Gastrocnemius medialis (tissue), 4 donors: ENCODE measurements at regions not wholly inside any gene's neighbourhood (a gene's known extent, or its start where the extent isn't known, plus 50 kb on each side); places are given as distances from the start of the nearest gene placed in this dataset.

ENCODE experiments used
- ATAC-seq, 2 donors: fragments of 150-250 bp; one replicate each; pipeline ENCODE4 v1.9.1; 2016
- DNase-seq, 2 donors: peaks; one replicate each; pipeline ENCODE4 v3.0.0-alpha.2; 2019
- H3K27ac ChIP-seq, 4 donors: fragments of 200-600 bp; sonication (generic); 1 replicate in 1 of 4; 2 replicates in 3 of 4; pipeline ENCODE4 v1.5.1; 2016 to 2018; ENCODE audit warnings: mild to moderate bottlenecking in 2 of 4, moderate library complexity in 1 of 4
- H3K27me3 ChIP-seq, 3 donors: fragments of 200-600 bp; sonication (generic) in 2 of 3; 1 replicate in 1 of 3; 2 replicates in 2 of 3; pipeline versions ENCODE4 v1.5.1 to v1.6.0; 2016 to 2019; ENCODE audit warnings: mild to moderate bottlenecking in 1 of 3, moderate library complexity in 1 of 3
- H3K36me3 ChIP-seq, 2 donors: fragments of 200-600 bp; sonication (generic) in 1 of 2; one replicate each; pipeline ENCODE4 v1.5.1; 2017 to 2018
- H3K4me1 ChIP-seq, 2 donors: fragments of 200-600 bp; sonication (generic) in 1 of 2; one replicate each; pipeline ENCODE4 v1.5.1; 2016 to 2017; ENCODE audit warnings: mild to moderate bottlenecking in 2 of 2
- H3K4me3 ChIP-seq, 4 donors: fragments of 200-600 bp; sonication (generic) in 3 of 4; 1 replicate in 1 of 4; 2 replicates in 3 of 4; pipeline ENCODE4 v1.5.1; 2016 to 2019; ENCODE audit warnings: mild to moderate bottlenecking in 2 of 4
- H3K9me3 ChIP-seq, 3 donors: fragments of 200-600 bp; sonication (generic) in 2 of 3; 1 replicate in 1 of 3; 2 replicates in 2 of 3; pipeline ENCODE4 v1.5.1; 2016 to 2019
- CTCF ChIP-seq, 5 experiments: fragments of 450-650 bp in 3 of 5; fragments of 200-600 bp in 2 of 5; sonication (generic) in 2 of 5; IDR thresholded peaks in 4 of 5; conservative IDR thresholded peaks in 1 of 5; 1 replicate in 4 of 5; 2 replicates in 1 of 5; pipeline ENCODE4 v1.5.1; 2016 to 2019; ENCODE audit warnings: antibody characterized with exemption in 5 of 5, mild to moderate bottlenecking in 3 of 5, moderate library complexity in 3 of 5
- POLR2A ChIP-seq, 2 donors: fragments of 450-650 bp; IDR thresholded peaks; one replicate each; pipeline ENCODE4 v1.6.1; 2017; ENCODE audit warnings: antibody characterized with exemption in 2 of 2, mild to moderate bottlenecking in 2 of 2, moderate library complexity in 2 of 2
- in situ Hi-C, 4 donors: fragments of 200-750 bp; cut with MboI; loops; one replicate each; pipeline versions ENCODE4 v1.15.0 to v1.8.0; 2017; ENCODE audit warnings: low sequenced_read_pairs in 4 of 4
- intact Hi-C: fragments of 100-400 bp; cut with DNase I; formaldehyde crosslinking; loops from one replicate; pipeline ENCODE4 v1.15.1; 2023; ENCODE audit warnings: low total_unique reads

- Histone ChIP-seq H3K4me3 (no peak overlapping the region), H3K36me3 (no peaks in the 10 kb centered on the region), H3K27me3 (no peaks in the 10 kb centered on the region), H3K4me1 (no peaks in the 10 kb centered on the region), H3K27ac (no peak overlapping the region), H3K9me3 (no peaks in the 10 kb centered on the region)
- intact Hi-C loops, result no loop called here
- in situ Hi-C loops, result loop anchor here in 2 of 4 donors (10.0 to 25.0 kb wide), 2 partner anchors 1072 to 1075 kb away; no protein-coding TSS in a partner anchor
- no peak for TF ChIP-seq CTCF (IDR thresholded peaks at IDR 0.05 in 4 of 5, conservative IDR thresholded peaks at IDR 0.05 in 1 of 5)
- no peak for TF ChIP-seq POLR2A (IDR thresholded peaks at IDR 0.05)
- ATAC-seq (no peak), DNase-seq (no peak)
Observed at GRCh38 chr20:40959325-40960092, 69.1 kb upstream of the TOP1 start.

- no peaks in the 10 kb centered on the region for H3K9me3 ChIP-seq
- intact Hi-C loops, result no loop called here
- no peak for DNase-seq
- H3K27me3 ChIP-seq, result no peaks in the 10 kb centered on the region
- H3K4me1 ChIP-seq, result no peaks in the 10 kb centered on the region
- H3K27ac ChIP-seq, result no peak overlapping the region
- in situ Hi-C loops, result loop anchor here in 2 of 4 donors (10.0 to 25.0 kb wide), 2 partner anchors 1073 to 1075 kb away; no protein-coding TSS in a partner anchor
- H3K36me3 ChIP-seq, result no peaks in the 10 kb centered on the region
- no peak for TF ChIP-seq POLR2A (IDR thresholded peaks at IDR 0.05)
- TF ChIP-seq CTCF (IDR thresholded peaks at IDR 0.05 in 4 of 5, conservative IDR thresholded peaks at IDR 0.05 in 1 of 5), result no peak
- no peak overlapping the region for H3K4me3 ChIP-seq
- no peak for ATAC-seq
Observed at GRCh38 chr20:40960101-40960500, 68.5 kb upstream of the TOP1 start.

GRCh38 chr20:40960521-40960956 lies 68.1 kb upstream of the TOP1 start:
- DNase-seq (no peak), ATAC-seq (no peak)
- Histone ChIP-seq H3K9me3 (no peaks in the 10 kb centered on the region), H3K4me1 (no peaks in the 10 kb centered on the region), H3K27ac (no peak overlapping the region), H3K27me3 (no peaks in the 10 kb centered on the region), H3K4me3 (no peak overlapping the region), H3K36me3 (no peaks in the 10 kb centered on the region)
- TF ChIP-seq POLR2A (IDR thresholded peaks at IDR 0.05) (no peak), CTCF (IDR thresholded peaks at IDR 0.05 in 4 of 5, conservative IDR thresholded peaks at IDR 0.05 in 1 of 5) (no peak)
- intact Hi-C loops, result no loop called here
- in situ Hi-C loops, result loop anchor here in 2 of 4 donors (10.0 to 25.0 kb wide), 2 partner anchors 1073 to 1076 kb away; no protein-coding TSS in a partner anchor

GRCh38 chr20:40961176-40961575 lies 67.4 kb upstream of the TOP1 start:
- Histone ChIP-seq H3K4me1 (no peaks in the 10 kb centered on the region), H3K36me3 (no peaks in the 10 kb centered on the region), H3K27ac (no peak overlapping the region), H3K4me3 (no peak overlapping the region), H3K9me3 (no peaks in the 10 kb centered on the region), H3K27me3 (no peaks in the 10 kb centered on the region)
- TF ChIP-seq CTCF (IDR thresholded peaks at IDR 0.05 in 4 of 5, conservative IDR thresholded peaks at IDR 0.05 in 1 of 5) (no peak), POLR2A (IDR thresholded peaks at IDR 0.05) (no peak)
- in situ Hi-C loops, result loop anchor here in 2 of 4 donors (10.0 to 25.0 kb wide), 2 partner anchors 1074 to 1076 kb away; no protein-coding TSS in a partner anchor
- no peak for DNase-seq
- intact Hi-C loops, result no loop called here
- ATAC-seq, result no peak
